PC-9 (cell line): ENCODE measurements at regions not wholly inside any gene's neighbourhood (a gene's known extent, or its start where the extent isn't known, plus 50 kb on each side); places are given as distances from the start of the nearest gene placed in this dataset.

Source experiments
- EZH2 ChIP-seq: fragments of 200-600 bp; sonication (generic); IDR thresholded peaks from 2 replicates; pipeline ENCODE4 v1.8.0; 2017; ENCODE audit warnings: antibody characterized with exemption, low read depth
- TF ChIP-seq, protein P1 (sequence below): fragments of 200-600 bp; sonication (generic); conservative IDR thresholded peaks from 2 replicates; pipeline ENCODE4 v1.6.1; 2017; ENCODE audit warnings: mixed run types, antibody characterized with exemption, mild to moderate bottlenecking, moderate library complexity

DNA sequence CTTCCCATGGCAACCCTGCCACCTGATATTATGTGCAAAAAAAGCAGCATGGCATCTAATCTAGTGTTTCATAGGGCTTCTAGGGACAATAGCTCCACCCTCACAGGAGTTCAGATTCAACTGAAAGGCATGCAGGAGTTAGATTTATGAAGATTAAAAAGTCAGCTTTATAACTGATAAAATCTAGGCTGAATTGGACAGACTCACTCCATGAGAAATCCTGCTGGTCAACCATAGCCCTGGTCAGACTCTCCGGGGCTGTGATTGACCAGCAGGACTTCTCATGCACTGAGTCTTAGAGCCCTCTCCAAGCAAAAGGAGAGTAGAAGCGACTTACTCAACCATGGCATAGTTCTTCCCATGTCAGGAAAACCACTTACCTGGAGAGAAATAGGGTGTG is 345.4 kb downstream of the NEBL start:
- TF ChIP-seq, protein P1, sequence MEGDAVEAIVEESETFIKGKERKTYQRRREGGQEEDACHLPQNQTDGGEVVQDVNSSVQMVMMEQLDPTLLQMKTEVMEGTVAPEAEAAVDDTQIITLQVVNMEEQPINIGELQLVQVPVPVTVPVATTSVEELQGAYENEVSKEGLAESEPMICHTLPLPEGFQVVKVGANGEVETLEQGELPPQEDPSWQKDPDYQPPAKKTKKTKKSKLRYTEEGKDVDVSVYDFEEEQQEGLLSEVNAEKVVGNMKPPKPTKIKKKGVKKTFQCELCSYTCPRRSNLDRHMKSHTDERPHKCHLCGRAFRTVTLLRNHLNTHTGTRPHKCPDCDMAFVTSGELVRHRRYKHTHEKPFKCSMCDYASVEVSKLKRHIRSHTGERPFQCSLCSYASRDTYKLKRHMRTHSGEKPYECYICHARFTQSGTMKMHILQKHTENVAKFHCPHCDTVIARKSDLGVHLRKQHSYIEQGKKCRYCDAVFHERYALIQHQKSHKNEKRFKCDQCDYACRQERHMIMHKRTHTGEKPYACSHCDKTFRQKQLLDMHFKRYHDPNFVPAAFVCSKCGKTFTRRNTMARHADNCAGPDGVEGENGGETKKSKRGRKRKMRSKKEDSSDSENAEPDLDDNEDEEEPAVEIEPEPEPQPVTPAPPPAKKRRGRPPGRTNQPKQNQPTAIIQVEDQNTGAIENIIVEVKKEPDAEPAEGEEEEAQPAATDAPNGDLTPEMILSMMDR: no peak
- no peak for TF ChIP-seq EZH2
